ENCODE measurements at regions not wholly inside any gene's neighbourhood (a gene's known extent, or its start where the extent isn't known, plus 50 kb on each side); places are given as distances from the start of the nearest gene placed in this dataset.

GRCh38 chr4:137180349-137180748 is 351.9 kb downstream of the PCDH18 start:
- no peak for TF ChIP-seq CTCF (IDR thresholded peaks at IDR 0.05)
- no peak for TF ChIP-seq EZH2 (IDR thresholded peaks at IDR 0.05; ENCODE audit: borderline replicate concordance, insufficient read depth, low read depth, low read length, poor library complexity, severe bottlenecking)
